Vagina (tissue), 2 donors: ENCODE measurements at regions not wholly inside any gene's neighbourhood (a gene's known extent, or its start where the extent isn't known, plus 50 kb on each side); places are given as distances from the start of the nearest gene placed in this dataset.

Experiments used
- POLR2A ChIP-seq, 2 donors: fragments of 450-650 bp; IDR thresholded peaks; one replicate each; pipeline ENCODE4 v1.6.1; 2017; ENCODE audit warnings: antibody characterized with exemption in 2 of 2, mild to moderate bottlenecking in 2 of 2, moderate library complexity in 2 of 2
- POLR2AphosphoS5 ChIP-seq, 2 donors: sonication (generic); formaldehyde crosslinking; IDR thresholded peaks; one replicate each; pipeline ENCODE4 v1.9.0; 2017; ENCODE audit warnings: antibody characterized with exemption in 2 of 2, mild to moderate bottlenecking in 2 of 2, low read depth in 1 of 2; ENCODE audit not compliant: insufficient read depth in 1 of 2
- TF ChIP-seq, protein P1 (sequence below), 3 experiments: fragments of 450-650 bp in 2 of 3; fragments of 200-600 bp in 1 of 3; sonication (generic) in 1 of 3; IDR thresholded peaks; one replicate each; pipeline ENCODE4 v1.5.1; 2017 to 2019; ENCODE audit warnings: antibody characterized with exemption in 3 of 3, mild to moderate bottlenecking in 2 of 3, moderate library complexity in 2 of 3

DNA sequence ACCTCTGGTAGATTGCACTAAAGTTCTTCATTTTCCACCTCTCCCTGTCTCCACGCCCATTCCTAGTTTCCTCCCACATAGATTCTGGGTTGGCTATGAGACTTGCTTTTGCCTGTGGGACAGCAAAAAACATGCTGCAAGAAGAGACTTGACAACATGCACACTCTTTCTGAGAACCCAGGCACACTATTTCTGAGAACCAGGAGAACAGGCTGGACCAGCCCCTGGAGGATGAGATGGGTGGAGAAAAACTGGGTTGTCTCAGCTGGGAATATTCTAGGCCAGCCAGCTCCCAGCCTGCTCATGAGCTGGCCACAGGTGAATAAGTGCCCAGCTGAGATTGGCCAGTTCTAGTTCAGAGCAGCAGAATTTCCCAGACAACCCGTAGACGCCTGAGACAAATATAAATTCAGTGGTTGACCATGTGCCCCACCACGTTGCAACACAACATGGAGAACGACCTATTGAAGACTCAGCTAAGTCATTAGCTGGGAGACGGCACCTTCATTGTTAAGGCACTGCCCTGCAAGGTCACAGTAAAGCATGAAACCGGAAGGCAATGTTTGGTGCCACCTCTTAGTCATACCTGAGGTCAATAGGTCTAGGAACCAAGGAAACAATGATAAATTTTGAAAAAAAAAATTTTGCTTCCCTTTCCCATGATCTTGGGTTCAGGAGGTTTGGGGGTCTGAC is 92.7 kb upstream of the AKR1E2 start:
- TF ChIP-seq, protein P1, sequence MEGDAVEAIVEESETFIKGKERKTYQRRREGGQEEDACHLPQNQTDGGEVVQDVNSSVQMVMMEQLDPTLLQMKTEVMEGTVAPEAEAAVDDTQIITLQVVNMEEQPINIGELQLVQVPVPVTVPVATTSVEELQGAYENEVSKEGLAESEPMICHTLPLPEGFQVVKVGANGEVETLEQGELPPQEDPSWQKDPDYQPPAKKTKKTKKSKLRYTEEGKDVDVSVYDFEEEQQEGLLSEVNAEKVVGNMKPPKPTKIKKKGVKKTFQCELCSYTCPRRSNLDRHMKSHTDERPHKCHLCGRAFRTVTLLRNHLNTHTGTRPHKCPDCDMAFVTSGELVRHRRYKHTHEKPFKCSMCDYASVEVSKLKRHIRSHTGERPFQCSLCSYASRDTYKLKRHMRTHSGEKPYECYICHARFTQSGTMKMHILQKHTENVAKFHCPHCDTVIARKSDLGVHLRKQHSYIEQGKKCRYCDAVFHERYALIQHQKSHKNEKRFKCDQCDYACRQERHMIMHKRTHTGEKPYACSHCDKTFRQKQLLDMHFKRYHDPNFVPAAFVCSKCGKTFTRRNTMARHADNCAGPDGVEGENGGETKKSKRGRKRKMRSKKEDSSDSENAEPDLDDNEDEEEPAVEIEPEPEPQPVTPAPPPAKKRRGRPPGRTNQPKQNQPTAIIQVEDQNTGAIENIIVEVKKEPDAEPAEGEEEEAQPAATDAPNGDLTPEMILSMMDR (IDR thresholded peaks at IDR 0.05): no peak
- peak in 1 of 2 donors; percentile 91 for TF ChIP-seq POLR2AphosphoS5 (IDR thresholded peaks at IDR 0.05; ENCODE audit: insufficient read depth in 1 of 2, low read depth in 1 of 2)
- TF ChIP-seq POLR2A (IDR thresholded peaks at IDR 0.05): no peak
